Keratinocyte (primary cell): ENCODE measurements at regions not wholly inside any gene's neighbourhood (a gene's known extent, or its start where the extent isn't known, plus 50 kb on each side); places are given as distances from the start of the nearest gene placed in this dataset.
"Not testable (repeated sequence)": the region's sequence is repeated elsewhere in the genome, so short reads cannot be mapped to it uniquely, and the experiment has no call there.

Source experiments
- DNase-seq: peaks from one replicate; pipeline ENCODE4 v3.0.0-alpha.2; 2011; ENCODE audit warnings: low read depth, missing footprints, low spot score
- FAIRE-seq: peaks from 2 replicates; lab custom pipeline; 2011; peaks lifted over from hg19 to GRCh38; lab: Jason Lieb, UNC
- H2AFZ ChIP-seq: 2 replicates; pipeline ENCODE4 v1.6.0; 2012; ENCODE audit warnings: low read length, control low read depth, inconsistent platforms; ENCODE audit not compliant: control insufficient read depth
- H3K27ac ChIP-seq: 2 replicates; pipeline ENCODE4 v1.5.1; 2011; ENCODE audit warnings: low read length; ENCODE audit not compliant: control insufficient read depth, insufficient read depth
- H3K27me3 ChIP-seq: 3 replicates; pipeline ENCODE4 v1.6.0; 2011; ENCODE audit warnings: low read length; ENCODE audit not compliant: control insufficient read depth, insufficient read depth; ENCODE audit errors: extremely low read depth
- H3K36me3 ChIP-seq, 2 experiments: 2 replicates in 1 of 2; 3 replicates in 1 of 2; pipeline ENCODE4 v1.5.1; 2011; ENCODE audit warnings: low read length in 2 of 2, mild to moderate bottlenecking in 1 of 2; ENCODE audit not compliant: control insufficient read depth in 2 of 2, insufficient read depth in 2 of 2; ENCODE audit errors: extremely low read depth in 1 of 2
- H3K4me1 ChIP-seq: 3 replicates; pipeline ENCODE4 v1.5.1; 2011; ENCODE audit warnings: low read length; ENCODE audit not compliant: control insufficient read depth, insufficient read depth; ENCODE audit errors: extremely low read depth
- H3K4me2 ChIP-seq: 3 replicates; pipeline ENCODE4 v1.6.0; 2011; ENCODE audit warnings: low read depth, low read length; ENCODE audit not compliant: control insufficient read depth, insufficient read depth; ENCODE audit errors: extremely low read depth
- H3K4me3 ChIP-seq, 3 experiments: fragments of 200-600 bp in 1 of 3; sonication (generic) in 1 of 3; 2 replicates in 2 of 3; 3 replicates in 1 of 3; pipeline ENCODE4 v1.5.1; 2011 to 2016; ENCODE audit warnings: low read length in 3 of 3, mild to moderate bottlenecking in 3 of 3, control low read depth in 2 of 3, inconsistent platforms in 1 of 3, low read depth in 1 of 3, mixed read lengths in 1 of 3, mixed run types in 1 of 3, moderate library complexity in 1 of 3; ENCODE audit not compliant: control insufficient read depth in 2 of 3, insufficient read depth in 2 of 3; ENCODE audit errors: extremely low read depth in 1 of 3
- H3K79me2 ChIP-seq: 2 replicates; pipeline ENCODE4 v1.6.0; 2012; ENCODE audit warnings: low read length; ENCODE audit not compliant: control insufficient read depth, insufficient read depth
- H3K9ac ChIP-seq: 3 replicates; pipeline ENCODE4 v1.6.0; 2011; ENCODE audit warnings: low read length; ENCODE audit not compliant: control insufficient read depth, insufficient read depth; ENCODE audit errors: extremely low read depth
- H3K9me1 ChIP-seq: 3 replicates; pipeline ENCODE4 v1.6.0; 2011; ENCODE audit warnings: low read length; ENCODE audit not compliant: control insufficient read depth, insufficient read depth; ENCODE audit errors: extremely low read depth
- H3K9me3 ChIP-seq: 2 replicates; pipeline ENCODE4 v1.5.1; 2012; ENCODE audit warnings: low read depth, low read length; ENCODE audit not compliant: control insufficient read depth
- H4K20me1 ChIP-seq: 3 replicates; pipeline ENCODE4 v1.6.0; 2011; ENCODE audit warnings: low read length; ENCODE audit not compliant: control insufficient read depth, insufficient read depth; ENCODE audit errors: extremely low read depth
- CTCF ChIP-seq, 3 experiments: IDR thresholded peaks in 1 of 3; conservative IDR thresholded peaks in 1 of 3; optimal IDR thresholded peaks in 1 of 3; 2 replicates in 2 of 3; 3 replicates in 1 of 3; pipeline versions ENCODE3 to v1.5.1; 2011; ENCODE audit warnings: low read length in 3 of 3, mild to moderate bottlenecking in 3 of 3, moderate library complexity in 2 of 3, control low read depth in 1 of 3, inconsistent platforms in 1 of 3; ENCODE audit not compliant: insufficient read depth in 2 of 3; ENCODE audit errors: extremely low read depth in 1 of 3
- EZH2 ChIP-seq: IDR thresholded peaks from one replicate; pipeline ENCODE4 v1.6.1; 2012; ENCODE audit warnings: inconsistent platforms, mild to moderate bottlenecking, low read length, moderate library complexity
- dilution Hi-C: fragments of 300-500 bp; cut with MboI; formaldehyde crosslinking; loops from one replicate; pipeline ENCODE4 v1.7.0; 2020; ENCODE audit warnings: low sequenced_read_pairs; ENCODE audit not compliant: extremely low pct_ligation_motif_present

- H3K4me2 ChIP-seq, result no peak overlapping the region
- H4K20me1 ChIP-seq, result no peaks in the 10 kb centered on the region
- no peaks in the 10 kb centered on the region for H3K79me2 ChIP-seq
- DNase-seq (no peak), FAIRE-seq (no peak)
- H3K4me3 ChIP-seq, result no peak overlapping the region
- H2AFZ ChIP-seq, result no peak overlapping the region
- TF ChIP-seq CTCF (optimal IDR thresholded peaks at IDR 0.05 in 1 of 3, IDR thresholded peaks at IDR 0.05 in 1 of 3, conservative IDR thresholded peaks at IDR 0.05 in 1 of 3; ENCODE audit: extremely low read depth in 1 of 3, insufficient read depth in 2 of 3, low read length in 3 of 3), result no peak
- TF ChIP-seq EZH2, result no peak
- dilution Hi-C loops, result no loop called here
- H3K9me3 ChIP-seq, result no peaks in the 10 kb centered on the region
- no peaks in the 10 kb centered on the region for H3K9me1 ChIP-seq
- H3K27me3 ChIP-seq, result no peaks in the 10 kb centered on the region
- H3K9ac ChIP-seq, result no peak overlapping the region
- H3K27ac ChIP-seq, result no peak overlapping the region
- H3K36me3 ChIP-seq, result no peaks in the 10 kb centered on the region
- no peaks in the 10 kb centered on the region for H3K4me1 ChIP-seq
Observed at GRCh38 chr6:11403035-11403601, 134.4 kb upstream of the TMEM170B start.

- not testable (repeated sequence) for DNase-seq, FAIRE-seq
Observed at GRCh38 chr6:11402581-11402980, 135.0 kb upstream of the TMEM170B start.

GRCh38 chr6:11401954-11402353 is 135.6 kb upstream of the TMEM170B start:
- H3K9me1 ChIP-seq, H3K36me3 ChIP-seq, H2AFZ ChIP-seq, H4K20me1 ChIP-seq, FAIRE-seq, H3K79me2 ChIP-seq, DNase-seq, H3K27me3 ChIP-seq, H3K9ac ChIP-seq, H3K4me1 ChIP-seq, H3K4me2 ChIP-seq, H3K27ac ChIP-seq, H3K9me3 ChIP-seq, dilution Hi-C loops, H3K4me3 ChIP-seq: not testable (repeated sequence)

More at GRCh38 chr6:11402581-11402980, 135.0 kb upstream of the TMEM170B start:
- H3K4me1 ChIP-seq, H3K79me2 ChIP-seq, H3K27me3 ChIP-seq, H4K20me1 ChIP-seq, dilution Hi-C loops, H3K9me3 ChIP-seq, H2AFZ ChIP-seq, H3K9me1 ChIP-seq, H3K27ac ChIP-seq, H3K9ac ChIP-seq, H3K4me3 ChIP-seq, H3K36me3 ChIP-seq, H3K4me2 ChIP-seq: not testable (repeated sequence)
